GM12892 (cell line): ENCODE measurements at regions not wholly inside any gene's neighbourhood (a gene's known extent, or its start where the extent isn't known, plus 50 kb on each side); places are given as distances from the start of the nearest gene placed in this dataset.

Experiments
- DNase-seq: peaks from one replicate; pipeline ENCODE4 v3.0.0; 2011; ENCODE audit not compliant: insufficient read length
- FAIRE-seq: peaks from 2 replicates; lab custom pipeline; 2011; peaks lifted over from hg19 to GRCh38; lab: Jason Lieb, UNC
- POLR2A ChIP-seq: IDR thresholded peaks from 2 replicates; pipeline ENCODE4 v1.6.1; 2011; ENCODE audit warnings: low read depth, low read length, control low read depth
- POLR2AphosphoS5 ChIP-seq: IDR thresholded peaks from 2 replicates; pipeline ENCODE4 v1.6.1; 2011; ENCODE audit warnings: low read depth, low read length, control low read depth
- TAF1 ChIP-seq: IDR thresholded peaks from 2 replicates; pipeline ENCODE4 v1.6.1; 2011; ENCODE audit warnings: low read depth, mild to moderate bottlenecking, control low read depth, low read length, borderline replicate concordance

DNA sequence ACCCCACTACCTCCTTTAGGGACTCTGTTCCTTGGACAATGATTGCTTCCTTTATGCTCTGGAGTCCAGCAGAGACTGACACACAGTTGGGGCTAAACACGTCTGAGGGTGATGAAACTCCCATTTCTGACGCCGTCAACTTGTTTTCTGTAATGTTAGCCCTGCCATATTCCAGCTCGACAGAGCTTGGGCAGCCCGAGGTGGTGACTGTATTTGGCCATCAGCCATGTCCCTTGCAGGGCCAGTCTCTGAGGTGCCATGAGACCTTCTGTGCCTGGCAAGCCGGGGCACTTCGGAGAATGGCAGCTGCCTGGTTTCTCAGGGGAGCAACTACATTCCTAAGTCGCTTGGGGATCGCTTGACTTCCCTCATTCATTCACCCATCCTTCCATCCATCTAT lies 278.9 kb upstream of the TNRC6C start:
- TF ChIP-seq POLR2A (no peak), POLR2AphosphoS5 (no peak), TAF1 (no peak)
- DNase-seq: no peak

DNA sequence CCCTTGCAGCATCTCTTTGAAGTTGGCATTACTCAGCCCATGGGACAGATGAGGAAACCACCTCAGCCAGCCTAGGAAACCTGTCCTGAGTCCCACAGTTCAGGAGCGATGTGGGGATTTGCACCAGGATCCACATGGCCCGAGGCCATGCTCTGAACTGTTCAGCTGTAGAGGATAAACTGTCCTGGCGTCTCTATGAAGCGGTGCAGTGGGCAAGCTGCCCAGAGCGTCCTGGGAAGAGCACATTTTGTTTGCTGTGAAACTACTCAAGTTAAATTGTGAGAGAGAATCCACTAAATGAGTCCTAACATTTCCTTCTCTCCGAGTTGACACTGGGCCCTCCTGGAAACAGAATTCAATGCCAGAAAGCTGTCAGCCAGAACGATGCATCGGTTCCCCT lies 276.6 kb upstream of the TNRC6C start:
- no peak for TF ChIP-seq POLR2AphosphoS5
- TF ChIP-seq POLR2A: no peak
- FAIRE-seq (no peak), DNase-seq (no peak)

More for the DNA sequence above, 278.9 kb upstream of the TNRC6C start:
- FAIRE-seq: no peak

DNA sequence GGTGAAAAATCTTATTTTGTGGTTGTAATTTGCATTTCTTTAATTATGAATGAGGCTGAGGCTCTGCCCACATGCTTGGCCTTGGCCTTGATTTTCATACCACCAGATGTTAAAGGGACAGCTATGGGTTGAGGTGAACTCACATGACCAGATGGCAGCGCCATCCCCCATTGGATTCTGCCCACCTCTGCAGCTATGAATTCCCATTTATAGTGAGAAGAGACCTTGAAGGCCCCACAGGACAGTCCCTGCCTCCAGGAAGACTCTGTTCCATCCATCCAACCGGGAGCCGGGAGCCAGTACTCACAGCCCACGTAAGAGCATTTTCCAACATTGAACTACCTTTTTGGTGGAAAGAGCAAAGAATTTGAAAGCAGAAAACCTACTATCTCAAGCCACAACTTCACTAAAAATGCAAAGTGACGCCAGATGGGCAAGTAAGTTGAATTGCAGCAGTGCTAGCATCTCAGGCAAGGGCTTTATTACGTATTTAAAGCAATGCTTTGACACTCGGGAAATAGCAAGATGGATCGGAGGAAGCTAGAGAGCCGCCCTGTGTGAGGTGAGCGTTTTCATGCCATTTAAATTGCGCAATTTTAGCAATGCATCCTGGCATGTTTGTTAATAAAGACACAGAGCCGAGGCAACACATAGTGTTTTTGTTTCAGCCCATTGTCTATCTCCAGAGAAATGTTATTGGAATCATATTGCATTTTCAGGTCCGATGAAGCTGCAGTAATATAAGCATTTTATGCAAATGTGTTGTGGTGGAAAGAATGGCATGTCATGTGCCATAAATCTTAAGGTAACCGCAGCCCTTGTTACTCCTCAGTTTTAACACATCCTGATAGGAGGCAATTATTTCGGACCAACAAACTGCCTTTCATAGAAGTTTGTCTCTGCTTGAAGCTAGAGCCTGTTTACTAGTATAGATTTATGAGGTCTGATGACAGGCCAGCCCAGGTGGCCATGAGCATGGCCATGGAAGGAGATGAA lies 273.4 kb upstream of the TNRC6C start:
- FAIRE-seq (no peak), DNase-seq (no peak)
- no peak for TF ChIP-seq POLR2A
- no peak for TF ChIP-seq POLR2AphosphoS5
- no peak for TF ChIP-seq TAF1

DNA sequence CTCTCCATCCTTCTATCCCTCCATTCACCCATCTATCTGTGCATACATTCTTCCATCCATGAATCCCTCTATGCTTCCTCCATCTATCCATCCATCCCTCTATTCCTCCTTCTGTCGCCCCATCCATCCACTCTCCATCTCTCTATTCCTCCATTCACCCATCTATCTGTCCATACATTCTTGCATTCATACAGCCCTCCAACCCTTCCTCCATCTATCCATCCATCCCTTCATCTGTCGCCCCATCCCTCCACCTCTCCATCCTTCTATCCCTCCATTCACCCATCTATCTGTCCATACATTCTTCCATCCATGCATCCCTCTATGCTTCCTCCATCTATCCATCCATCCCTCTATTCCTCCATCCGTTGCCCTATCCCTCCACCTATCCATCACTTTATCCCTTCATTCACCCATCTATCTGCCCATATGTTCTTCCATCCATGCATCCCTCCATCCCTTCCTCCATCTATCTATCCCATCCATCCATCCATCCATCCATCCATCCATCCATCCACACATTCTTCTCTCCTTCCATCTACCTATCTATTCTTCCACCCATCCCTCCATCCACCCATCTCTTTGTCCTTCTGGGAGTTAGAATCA lies 272.5 kb upstream of the TNRC6C start:
- no peak for DNase-seq
- no peak for FAIRE-seq
- TF ChIP-seq TAF1: no peak
- TF ChIP-seq POLR2AphosphoS5: no peak
- no peak for TF ChIP-seq POLR2A

DNA sequence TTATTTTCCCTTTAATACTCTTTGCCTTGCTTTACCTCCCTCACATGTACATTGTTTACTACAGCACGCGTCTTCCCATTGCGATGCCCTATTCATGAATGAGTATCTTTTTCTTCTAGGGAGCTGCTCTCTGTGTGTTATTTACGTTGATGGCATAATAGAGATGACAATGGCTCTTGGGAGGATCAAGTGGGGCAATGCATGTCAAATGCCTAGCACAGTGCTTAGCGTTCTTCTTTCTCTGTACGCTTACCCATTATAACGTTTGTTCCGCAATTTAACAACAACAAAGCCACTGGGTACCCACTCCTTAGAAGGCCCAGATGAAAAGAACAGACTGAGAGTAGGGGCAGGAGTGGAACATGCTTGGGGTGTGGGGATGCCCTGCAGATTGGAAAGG lies 271.6 kb upstream of the TNRC6C start:
- DNase-seq (no peak), FAIRE-seq (no peak)
- TF ChIP-seq TAF1: no peak
- no peak for TF ChIP-seq POLR2AphosphoS5
- TF ChIP-seq POLR2A: no peak

DNA sequence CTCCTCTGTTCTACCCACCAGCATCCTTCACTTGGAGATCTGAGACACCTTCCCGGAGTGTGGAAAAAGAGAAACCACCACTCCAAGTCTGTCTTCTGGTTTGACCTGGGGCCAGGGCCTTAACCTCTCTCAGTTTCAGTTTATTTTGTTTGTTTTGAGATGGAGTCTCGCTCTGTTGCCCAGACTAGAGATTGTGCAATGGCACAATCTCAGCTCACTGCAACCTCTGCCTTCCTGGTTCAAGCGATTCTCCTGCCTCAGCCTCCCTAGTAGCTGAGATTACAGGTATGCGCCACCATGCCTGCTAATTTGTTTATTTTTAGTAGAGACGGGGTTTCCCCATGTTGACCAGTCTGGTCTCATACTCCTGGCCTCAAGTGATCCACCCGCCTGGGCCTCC lies 271.1 kb upstream of the TNRC6C start:
- FAIRE-seq (no peak), DNase-seq (no peak)
- TF ChIP-seq POLR2AphosphoS5 (no peak), POLR2A (no peak), TAF1 (no peak)

DNA sequence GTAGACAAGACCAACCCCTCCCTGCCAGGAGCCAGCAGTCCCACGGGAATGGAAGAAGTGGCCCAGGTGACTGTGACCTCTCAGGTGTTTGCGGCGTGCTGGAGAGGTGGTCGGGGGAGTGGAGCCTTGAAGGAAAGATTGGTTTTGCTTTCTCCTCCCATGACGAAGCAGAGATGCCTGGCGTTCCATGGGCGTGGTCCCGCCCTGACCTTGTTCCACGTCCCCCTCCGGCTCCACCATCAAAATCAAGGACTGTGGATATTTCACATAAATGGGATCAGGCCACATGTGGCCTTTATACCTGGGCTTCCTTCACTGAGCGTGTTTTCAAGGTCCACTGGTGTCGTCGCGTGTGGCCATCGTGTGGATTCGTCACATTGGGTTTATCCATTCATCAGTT lies 270.6 kb upstream of the TNRC6C start:
- TF ChIP-seq POLR2A (no peak), TAF1 (no peak), POLR2AphosphoS5 (no peak)
- FAIRE-seq (no peak), DNase-seq (no peak)

DNA sequence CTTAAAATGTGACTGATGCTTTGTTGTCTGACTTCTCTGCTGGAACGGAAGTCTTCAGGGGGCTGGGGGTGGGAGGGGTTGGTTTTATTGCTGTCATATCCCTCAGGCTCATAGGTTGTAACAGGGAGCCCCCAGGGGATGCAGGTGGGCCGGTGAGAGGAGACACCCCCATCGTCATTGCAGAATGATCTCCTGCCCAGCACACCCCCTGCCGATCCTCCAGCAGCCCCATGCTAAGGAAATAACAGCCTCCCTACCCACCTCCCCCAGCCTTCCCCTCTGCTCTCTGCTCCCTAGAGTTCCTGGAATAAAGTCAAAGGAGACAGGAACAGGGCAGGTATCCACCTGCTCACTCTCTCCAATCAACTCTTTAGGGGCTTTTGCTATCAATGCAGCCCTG lies 270.1 kb upstream of the TNRC6C start:
- TF ChIP-seq POLR2A (no peak), TAF1 (no peak), POLR2AphosphoS5 (no peak)
- DNase-seq (no peak), FAIRE-seq (no peak)

DNA sequence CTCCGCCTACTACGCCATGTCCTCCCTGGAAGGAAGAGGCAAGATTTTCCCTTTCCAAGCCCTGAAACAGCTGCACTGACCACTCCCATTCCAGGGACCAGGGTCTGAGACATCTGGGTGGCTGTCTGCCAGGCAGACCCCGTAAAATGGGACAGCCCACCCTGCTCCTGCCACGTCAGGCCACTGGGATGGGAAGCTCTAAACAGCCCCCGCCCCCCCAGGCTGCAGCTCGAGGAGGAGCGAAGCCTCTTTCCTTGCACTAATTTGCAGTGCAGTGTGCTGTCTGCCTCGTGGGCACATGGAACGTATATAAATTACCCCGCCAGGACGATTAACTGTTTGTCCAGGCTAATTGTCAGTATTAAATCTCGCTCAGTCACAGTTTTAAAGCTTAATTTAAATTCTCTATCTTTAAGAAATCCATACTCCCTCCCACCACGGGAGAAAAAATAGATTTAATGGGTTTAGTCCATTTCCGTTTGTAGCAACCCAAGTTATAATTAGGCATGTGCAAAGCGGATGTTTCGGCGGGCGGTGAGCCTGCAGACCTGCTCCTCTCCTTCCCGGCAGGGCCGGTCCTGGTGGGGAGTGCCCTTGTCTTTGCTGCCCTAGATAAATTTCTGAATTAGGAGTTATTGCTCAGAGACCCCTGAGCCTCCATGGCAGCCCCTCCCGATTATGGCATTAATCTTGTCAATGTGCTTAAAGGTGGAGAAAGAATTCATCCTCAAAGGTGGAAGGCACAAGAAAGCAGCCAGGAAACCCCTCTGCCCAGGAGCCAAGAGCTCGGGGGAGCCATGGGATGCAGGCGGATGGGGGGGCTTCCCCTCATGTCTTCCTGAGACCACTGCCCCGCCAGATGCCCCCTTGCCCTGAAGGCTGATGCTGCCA lies 268.0 kb upstream of the TNRC6C start:
- FAIRE-seq: no peak
- TF ChIP-seq POLR2A (no peak), TAF1 (no peak), POLR2AphosphoS5 (no peak)

DNA sequence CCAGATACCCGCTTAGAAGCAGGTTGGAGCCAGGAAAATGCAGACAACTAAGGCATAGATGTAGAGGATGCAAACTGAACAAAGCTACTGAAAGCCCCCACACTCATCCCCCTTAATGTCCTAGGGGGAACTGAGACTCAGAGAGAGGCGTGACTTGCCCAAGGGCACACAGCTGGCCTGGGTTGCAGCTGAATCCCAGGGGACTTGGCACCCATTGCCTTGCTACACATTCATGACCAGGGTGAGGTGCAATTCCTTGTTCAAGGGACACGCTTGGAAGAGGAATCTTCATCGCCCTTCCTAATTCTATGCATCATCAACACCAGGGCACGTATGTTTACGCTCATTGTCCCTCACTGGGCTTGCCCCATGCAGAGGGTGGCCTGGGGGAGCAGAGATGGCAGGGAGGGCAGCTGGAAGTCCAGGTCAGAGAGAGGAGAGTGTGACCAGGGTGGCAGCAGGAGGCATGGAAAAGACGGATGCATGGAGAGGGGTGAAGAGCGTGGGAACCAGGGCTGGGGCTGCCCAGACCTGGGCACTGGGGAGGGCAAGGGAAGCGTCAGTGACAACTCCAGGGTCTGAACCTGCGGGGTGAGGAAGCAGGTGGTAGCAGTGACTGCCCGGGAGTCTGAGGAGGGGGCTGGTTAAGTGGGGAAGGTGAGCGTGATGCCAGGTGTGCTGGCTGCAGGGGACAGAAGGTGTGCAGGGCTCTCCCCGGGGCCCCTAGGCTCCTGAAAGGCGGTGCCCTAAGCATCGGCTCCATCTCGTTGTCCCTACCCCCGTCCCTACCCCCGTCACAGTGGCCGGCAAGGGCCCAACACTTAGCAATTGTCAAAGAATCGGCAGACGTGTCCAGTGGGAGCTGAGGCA lies 267.1 kb upstream of the TNRC6C start:
- no peak for FAIRE-seq
- DNase-seq: no peak
- no peak for TF ChIP-seq POLR2A
- TF ChIP-seq TAF1: no peak
- no peak for TF ChIP-seq POLR2AphosphoS5

More for the DNA sequence above, 268.0 kb upstream of the TNRC6C start:
- DNase-seq: no peak
